ENCODE measurements at regions not wholly inside any gene's neighbourhood (a gene's known extent, or its start where the extent isn't known, plus 50 kb on each side); places are given as distances from the start of the nearest gene placed in this dataset.

DNA sequence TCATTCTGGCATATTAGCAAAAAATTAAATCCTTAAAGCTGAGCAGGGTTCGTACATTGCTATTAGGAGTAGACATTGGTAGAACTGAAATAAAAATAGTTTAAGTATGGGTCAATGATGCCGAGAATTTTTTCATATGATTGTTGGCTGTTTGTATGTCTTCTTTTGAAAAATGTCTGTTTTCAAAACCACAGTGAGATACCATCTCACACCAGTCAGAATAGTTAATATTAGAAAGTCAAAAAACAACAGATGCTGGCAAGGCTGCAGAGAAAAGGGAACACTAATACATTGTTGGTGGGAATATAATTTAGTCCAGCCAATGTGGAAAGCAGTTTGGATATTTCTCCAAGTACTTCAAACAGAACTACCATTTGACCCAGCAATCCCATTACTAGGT lies 410.8 kb upstream of the TRIB2 start:
- no peak for DNase-seq (ENCODE audit: low read depth, low spot score)

DNA sequence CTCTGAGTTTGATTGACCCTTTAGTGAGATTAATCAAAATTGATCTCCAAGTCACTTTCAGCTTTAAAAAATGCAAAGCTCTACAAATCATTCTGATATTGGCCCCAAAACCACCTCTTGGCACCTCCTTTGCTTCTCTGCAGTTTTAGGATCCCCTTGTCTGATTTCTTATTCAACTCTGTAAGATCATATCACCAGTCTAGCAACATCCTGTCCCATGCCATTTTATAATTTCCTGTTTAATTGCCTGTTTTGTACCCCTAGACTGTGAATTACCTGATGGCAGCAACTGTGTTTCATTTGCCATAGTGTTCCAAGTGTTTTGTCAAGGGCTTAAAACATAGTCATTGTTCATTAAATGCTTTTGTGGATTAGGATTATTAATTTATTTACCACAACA lies 406.3 kb upstream of the TRIB2 start:
- no peak for DNase-seq (ENCODE audit: low read depth, low spot score)

GRCh38 chr2:12313445-12314126 lies 403.1 kb upstream of the TRIB2 start:
- DNase-seq (ENCODE audit: low read depth, low spot score), result no peak

DNA sequence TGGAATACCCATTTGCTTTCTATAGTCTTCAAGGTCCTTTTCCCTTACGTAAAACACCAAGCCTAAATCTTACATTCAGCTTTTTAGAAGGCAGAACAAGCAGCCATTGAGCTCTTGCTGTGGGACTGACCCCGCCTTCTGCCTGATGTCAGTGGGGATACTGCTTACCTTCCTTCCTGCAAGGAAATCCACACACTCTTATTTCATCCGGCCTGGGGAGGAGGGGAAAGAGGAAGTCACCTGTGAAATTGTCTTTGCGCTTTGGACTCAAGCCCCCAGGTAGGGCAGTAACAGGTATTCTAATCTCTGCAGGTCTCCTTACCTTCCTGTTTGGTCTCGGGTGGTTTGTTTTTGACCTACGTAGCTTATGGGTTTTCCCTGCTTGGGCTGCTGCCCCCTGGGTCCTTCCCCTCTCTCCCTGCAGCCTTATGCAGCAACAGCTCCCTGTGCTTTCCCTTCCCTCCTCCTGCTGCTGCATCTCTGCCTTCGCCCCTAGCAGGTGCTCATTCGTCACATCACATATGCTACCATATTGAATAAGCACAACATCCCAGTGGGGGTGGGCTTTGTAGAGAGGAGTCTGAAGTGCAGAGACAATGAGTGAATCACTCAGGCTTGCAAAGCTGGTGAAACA lies 402.5 kb upstream of the TRIB2 start:
- no peak for DNase-seq (ENCODE audit: low read depth, low spot score)

DNA sequence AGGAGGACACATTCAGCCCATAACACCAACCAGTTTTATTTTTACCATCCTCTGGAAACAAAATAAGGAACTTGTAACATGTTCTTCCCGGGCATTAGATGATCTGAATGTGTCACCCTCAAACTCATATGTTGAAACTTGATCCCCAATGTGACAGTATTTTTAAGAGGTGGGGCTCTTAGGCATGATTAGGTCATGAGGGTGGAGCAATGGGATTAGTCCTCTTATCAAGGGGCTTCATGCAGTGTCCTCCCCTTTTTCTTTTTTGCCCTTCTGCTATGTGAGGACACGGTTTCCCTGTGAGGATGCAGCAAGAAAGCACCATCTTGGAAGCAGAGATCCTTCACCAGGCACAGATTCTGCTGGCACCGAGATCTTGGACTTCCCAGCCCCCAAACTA lies 401.5 kb upstream of the TRIB2 start:
- DNase-seq (ENCODE audit: low read depth, low spot score), result no peak

DNA sequence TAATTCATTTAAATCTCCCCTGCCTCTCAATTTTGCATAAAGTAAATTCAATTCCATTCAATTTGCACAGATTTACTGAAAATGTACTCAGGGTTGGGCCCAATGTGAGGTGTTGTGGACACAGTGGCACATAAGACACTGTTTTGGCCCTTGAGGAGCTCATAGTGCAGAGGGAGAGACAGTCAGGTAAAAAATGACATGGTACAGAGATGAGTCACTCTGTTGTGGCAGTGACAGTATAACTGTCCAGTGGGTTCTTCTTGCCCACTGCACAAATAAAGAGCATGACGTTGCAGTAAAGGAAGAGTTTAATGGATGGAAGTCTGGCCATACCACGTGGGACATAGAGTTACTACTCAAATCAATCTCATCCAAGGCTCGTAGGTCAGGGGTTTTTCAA lies 400.3 kb upstream of the TRIB2 start:
- DNase-seq (ENCODE audit: low read depth, low spot score), result no peak

- no peak for DNase-seq (ENCODE audit: low read depth, low spot score)
Observed at GRCh38 chr2:12317286-12317685, 399.4 kb upstream of the TRIB2 start.

- no peak for DNase-seq (ENCODE audit: low read depth, low spot score)
Observed at GRCh38 chr2:12317814-12318426, 398.8 kb upstream of the TRIB2 start.

- DNase-seq (ENCODE audit: low read depth, low spot score), result no peak
Observed at GRCh38 chr2:12318427-12319057, 398.2 kb upstream of the TRIB2 start.

DNA sequence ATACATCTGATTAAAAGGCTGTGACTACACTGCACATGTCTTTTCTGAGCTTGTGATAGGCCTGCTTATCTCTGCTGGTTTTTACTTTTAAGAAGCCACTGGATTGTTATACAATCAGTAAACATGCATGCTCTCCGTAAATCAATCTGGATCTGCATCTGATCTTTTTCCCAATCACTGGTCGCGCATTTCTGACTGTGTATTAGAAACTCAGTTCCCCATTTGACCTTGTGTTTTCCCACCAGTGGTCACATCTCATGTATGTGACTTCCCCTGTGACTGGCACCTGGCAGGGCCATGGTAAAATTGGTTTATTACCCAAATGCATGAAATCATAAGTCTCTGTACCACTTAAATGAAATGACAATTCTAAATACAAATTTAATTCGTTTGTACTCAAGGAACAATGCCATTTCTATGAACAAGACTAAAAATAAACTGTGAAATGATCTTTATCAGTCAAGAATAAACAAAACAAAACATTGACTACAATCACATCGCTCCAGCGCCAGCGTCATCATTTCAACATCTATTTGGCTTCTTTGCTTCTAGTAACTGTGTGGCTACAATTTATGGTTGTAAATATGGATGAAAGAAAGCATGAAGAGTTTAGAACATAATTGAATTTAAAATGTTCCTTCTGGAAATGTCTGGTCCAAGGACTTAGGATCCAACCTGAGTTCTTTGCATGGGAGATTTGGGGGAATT lies 396.6 kb upstream of the TRIB2 start:
- DNase-seq (ENCODE audit: low read depth, low spot score), result no peak

DNA sequence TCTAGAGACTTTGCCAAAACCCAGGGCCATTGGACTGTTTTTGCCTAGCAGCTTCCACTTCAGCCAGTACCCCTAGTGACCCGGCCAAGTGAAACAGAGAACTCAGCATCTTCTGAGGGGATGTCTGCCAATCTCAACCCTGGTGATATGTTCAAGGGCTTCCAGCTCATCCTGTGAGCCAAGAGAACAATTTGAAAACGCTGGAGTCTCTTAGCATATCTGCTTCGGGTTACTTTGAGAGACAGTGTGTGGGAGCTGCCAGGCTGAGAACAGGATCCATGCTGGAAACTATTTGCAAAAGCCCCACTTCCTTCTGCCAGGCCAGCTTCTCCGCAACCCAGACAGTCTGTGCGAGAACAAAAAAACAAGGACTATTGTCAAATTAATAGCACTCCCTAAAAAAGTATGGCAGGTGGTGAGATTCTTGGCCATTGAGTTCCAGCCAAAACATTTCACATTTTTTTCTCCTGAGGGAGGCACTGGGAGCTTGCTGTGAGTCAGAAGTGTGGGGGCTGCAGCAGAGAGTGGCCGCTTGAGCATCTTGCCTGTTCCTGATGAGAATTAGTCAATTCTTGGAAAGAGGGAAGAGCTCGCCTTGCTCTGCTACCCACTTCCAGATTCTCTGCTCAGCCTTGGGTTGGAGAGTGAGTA lies 395.6 kb upstream of the TRIB2 start:
- peak; percentile 49 for DNase-seq (ENCODE audit: low read depth, low spot score)

- no peak for DNase-seq (ENCODE audit: low read depth, low spot score)
Observed at GRCh38 chr2:12321886-12322285, 394.9 kb upstream of the TRIB2 start.

- DNase-seq (ENCODE audit: low read depth, low spot score), result no peak
Observed at GRCh38 chr2:12325806-12326205, 390.9 kb upstream of the TRIB2 start.

DNA sequence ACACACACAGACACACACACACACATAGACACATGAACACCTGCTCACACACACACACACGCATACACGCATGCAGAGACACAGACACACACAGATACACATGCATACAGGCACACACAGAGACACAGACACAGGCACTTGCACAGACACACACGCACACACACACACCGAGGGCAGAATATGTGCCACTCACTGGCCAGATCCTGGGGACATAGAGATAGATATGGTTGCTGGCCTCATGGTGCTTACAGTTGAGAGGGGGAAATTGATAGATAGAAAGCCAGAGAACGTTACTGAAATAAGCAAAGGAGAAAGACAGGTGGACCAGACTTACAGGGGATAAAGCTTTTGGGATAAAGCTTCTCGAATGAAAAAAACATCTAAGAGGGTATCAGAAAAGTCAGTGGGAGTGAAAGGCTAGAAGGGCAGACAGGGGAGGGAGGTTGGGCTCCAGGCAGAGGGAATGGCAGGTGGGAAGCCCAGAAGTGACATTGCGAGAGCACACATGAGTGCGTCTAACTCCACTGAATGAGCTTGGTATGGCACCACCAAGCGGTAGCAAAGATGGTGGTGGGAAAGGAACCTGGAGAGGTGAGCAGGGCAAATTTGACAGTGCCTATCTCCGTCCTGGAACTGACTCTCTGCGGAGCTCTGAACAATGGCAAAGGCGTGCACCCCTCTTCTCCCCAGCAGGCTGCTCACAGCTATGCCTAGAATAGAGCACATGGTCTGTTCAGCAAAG lies 390.1 kb upstream of the TRIB2 start:
- DNase-seq (ENCODE audit: low read depth, low spot score), result no peak

DNA sequence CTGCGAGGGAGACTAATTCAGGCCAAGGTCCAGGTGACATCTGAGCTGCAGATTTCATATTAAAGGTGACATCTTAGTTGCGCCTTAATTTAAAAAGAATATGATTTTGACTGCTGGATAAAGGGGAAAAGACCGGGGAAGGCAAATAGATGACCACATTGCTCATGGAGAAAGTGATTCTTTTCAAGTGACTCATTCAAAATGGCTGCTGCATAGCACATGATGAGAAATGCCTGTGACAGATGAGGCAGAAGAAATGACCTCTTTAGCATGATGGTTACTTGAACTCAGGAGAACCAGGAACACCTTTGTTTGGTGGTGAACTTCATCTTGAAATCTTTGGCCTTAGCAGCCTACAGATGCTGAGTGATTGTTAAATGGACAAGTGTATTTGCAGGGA lies 385.8 kb upstream of the TRIB2 start:
- DNase-seq (ENCODE audit: low read depth, low spot score), result no peak

GRCh38 chr2:12331698-12332097 lies 385.0 kb upstream of the TRIB2 start:
- DNase-seq (ENCODE audit: low read depth, low spot score), result no peak

GRCh38 chr2:12333293-12333692 lies 383.4 kb upstream of the TRIB2 start:
- no peak for DNase-seq (ENCODE audit: low read depth, low spot score)

GRCh38 chr2:12334412-12334966 lies 382.2 kb upstream of the TRIB2 start:
- DNase-seq (ENCODE audit: low read depth, low spot score), result no peak

DNA sequence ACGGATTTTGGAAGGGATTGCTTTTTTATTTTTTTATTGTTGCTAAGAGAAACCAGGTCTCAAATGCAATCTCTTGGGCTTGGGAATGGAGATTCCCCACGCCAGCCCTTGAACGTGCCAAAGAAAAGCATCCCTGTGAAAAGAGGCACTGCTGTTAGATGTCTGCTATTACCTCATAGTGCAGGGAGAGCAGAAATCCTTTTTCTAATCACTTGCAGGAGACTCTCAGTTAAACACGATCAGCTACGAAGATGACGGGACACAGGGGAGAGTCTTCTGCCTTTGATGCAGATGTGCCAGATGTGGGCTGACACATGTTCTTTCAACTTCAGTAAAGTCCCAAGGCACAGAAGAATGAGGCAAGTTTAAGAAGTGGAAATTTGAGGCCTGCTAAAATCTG lies 381.6 kb upstream of the TRIB2 start:
- DNase-seq (ENCODE audit: low read depth, low spot score), result no peak

- DNase-seq (ENCODE audit: low read depth, low spot score), result no peak
Observed at GRCh38 chr2:12335995-12336394, 380.7 kb upstream of the TRIB2 start.
